Sigmoid colon (tissue), 4 donors: ENCODE measurements at regions not wholly inside any gene's neighbourhood (a gene's known extent, or its start where the extent isn't known, plus 50 kb on each side); places are given as distances from the start of the nearest gene placed in this dataset.

Source experiments
- CTCF ChIP-seq, 4 experiments: fragments of 450-650 bp in 3 of 4; fragments of 200-600 bp in 1 of 4; IDR thresholded peaks; one replicate each; pipeline ENCODE4 v1.5.1; 2016 to 2019; ENCODE audit warnings: antibody characterized with exemption in 4 of 4, mild to moderate bottlenecking in 3 of 4, moderate library complexity in 2 of 4
- EP300 ChIP-seq, 4 donors: sonication (generic); formaldehyde crosslinking; IDR thresholded peaks; one replicate each; pipeline ENCODE4 v1.6.1; 2017; ENCODE audit warnings: antibody characterized with exemption in 4 of 4
- POLR2A ChIP-seq, 2 donors: fragments of 450-650 bp; IDR thresholded peaks; one replicate each; pipeline ENCODE4 v1.6.1; 2016; ENCODE audit warnings: antibody characterized with exemption in 2 of 2, mild to moderate bottlenecking in 2 of 2, moderate library complexity in 2 of 2
- POLR2AphosphoS5 ChIP-seq, 4 donors: sonication (generic); formaldehyde crosslinking; IDR thresholded peaks; one replicate each; pipeline ENCODE4 v1.6.1; 2017; ENCODE audit warnings: antibody characterized with exemption in 4 of 4

- no peak for TF ChIP-seq CTCF (IDR thresholded peaks at IDR 0.05)
- TF ChIP-seq POLR2A (IDR thresholded peaks at IDR 0.05) = no peak
- TF ChIP-seq EP300 (IDR thresholded peaks at IDR 0.05) = no peak
- TF ChIP-seq POLR2AphosphoS5 (IDR thresholded peaks at IDR 0.05) = no peak
Measured at GRCh38 chr17:69719474-69720048, 305.1 kb downstream of the MAP2K6 start.
